ENCODE measurements at regions not wholly inside any gene's neighbourhood (a gene's known extent, or its start where the extent isn't known, plus 50 kb on each side); places are given as distances from the start of the nearest gene placed in this dataset.

DNA sequence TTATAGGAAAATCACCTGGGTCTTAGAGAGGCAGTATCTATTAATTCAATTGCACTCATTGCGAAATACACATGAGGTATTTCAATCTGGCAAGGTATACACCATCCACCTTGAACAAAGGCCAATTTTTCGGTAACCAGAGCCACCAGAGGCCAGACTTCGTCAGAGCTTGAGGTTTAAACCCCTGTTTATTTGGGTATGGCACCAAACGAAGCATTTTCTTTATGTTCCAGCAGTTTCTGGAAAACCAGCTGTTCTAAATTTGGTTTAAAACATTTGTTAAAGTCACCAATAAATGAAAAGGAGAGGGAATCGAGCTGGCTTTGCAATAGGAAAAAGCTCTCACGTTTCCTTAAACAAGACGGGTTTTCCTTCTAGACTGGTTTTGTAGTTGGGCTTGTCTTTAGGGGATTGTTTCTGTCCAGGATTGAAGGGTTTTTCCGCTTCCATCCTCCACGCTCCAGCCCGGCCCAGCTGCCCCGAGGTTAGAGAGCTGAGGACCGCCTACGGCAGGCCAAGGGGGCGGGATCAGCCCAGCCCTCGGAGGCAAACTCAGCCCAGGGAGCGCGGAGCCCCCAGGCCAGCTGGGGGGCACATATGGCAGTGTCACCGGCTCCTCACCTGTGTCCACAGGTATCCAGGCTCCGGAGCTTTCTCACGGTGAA lies 539.4 kb upstream of the MGMT start:
- DNase-seq (ENCODE audit: low read depth in 2 of 2) = no peak

DNA sequence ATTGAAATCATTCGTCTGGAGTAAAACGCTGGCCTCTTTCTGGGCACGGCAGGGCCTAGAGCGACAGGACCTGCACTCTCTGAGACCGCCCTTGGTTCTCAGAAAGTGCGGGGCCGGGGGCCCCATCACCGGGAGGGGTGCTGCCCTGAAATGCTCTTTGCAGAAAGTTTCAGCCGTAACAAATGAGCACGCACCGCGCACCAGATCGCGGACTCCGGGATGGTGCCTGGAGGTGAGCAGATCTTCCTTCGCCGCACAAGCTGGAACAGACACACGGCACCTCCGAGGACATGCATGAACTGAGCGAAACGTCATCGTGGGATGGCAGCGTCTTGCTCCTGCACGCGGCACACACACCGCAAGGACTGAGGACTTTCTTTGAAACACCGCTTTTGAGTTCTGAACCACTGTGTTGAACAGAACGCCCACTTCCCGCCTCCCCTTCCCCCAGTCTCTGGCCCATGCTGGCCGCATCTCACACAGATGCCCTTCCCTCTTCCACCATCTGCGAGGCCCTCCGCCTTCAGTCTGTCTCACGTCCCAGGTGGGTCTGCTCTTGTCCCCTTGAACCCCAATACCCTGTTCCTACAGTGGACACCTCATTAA lies 538.7 kb upstream of the MGMT start:
- no peak for DNase-seq (ENCODE audit: low read depth in 2 of 2)

DNA sequence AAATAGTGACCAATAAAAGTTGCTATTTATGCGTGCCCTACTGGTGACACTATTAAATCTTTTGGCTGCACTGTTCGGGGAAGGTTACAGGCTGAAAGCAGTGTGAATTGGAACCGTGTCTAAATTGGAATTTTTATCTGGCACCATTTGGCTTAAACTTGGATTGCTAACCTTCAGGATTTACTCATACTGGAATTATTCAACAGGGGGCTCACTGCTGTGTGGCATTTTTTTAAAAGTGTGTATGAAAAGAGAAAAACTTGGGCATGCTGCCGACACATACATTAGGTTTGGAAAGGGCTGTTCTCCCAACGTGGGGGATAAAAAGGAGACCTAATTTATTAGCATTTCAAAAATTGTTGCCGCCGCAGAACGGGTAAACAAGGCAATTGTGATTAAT lies 537.9 kb upstream of the MGMT start:
- DNase-seq (ENCODE audit: low read depth in 2 of 2) = no peak

DNA sequence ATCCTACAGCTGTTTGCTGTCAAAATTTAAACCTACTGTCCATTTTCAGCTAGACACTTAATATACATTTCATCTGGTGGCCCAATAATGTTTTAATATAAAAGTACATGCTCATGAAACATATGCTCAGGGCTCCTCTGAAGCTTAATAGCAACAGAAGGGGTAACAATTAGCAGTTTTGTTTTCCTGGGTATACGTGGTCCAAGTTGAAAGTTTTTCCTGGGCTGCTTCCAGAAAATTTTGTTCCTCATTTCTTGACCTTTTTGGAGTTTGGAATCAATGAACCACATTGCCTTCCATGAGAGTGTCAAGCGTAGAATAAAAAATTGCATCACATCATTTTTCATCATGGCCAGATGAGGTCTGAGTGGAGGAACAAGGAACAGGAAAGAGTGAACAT lies 537.3 kb upstream of the MGMT start:
- no peak for DNase-seq (ENCODE audit: low read depth in 2 of 2)

DNA sequence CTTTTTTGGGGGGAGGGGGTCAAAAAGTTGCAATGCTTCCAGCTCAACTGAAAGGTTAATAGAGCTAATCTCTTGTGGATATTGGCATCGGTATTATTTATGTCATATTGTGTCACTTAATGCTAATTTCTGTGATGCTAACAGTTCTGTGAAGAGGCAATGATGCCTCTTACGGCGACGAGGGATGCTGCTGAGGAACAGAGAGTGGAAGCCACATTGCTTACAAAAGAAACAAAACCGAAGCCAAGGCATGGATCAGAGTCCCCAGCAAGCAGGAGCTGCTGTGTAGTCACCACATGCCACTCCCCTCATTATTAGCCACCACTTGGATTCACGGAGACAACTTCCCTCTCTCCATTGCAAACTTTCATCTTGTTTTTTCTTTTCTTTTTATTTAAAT lies 536.5 kb upstream of the MGMT start:
- no peak for DNase-seq (ENCODE audit: low read depth in 2 of 2)

DNA sequence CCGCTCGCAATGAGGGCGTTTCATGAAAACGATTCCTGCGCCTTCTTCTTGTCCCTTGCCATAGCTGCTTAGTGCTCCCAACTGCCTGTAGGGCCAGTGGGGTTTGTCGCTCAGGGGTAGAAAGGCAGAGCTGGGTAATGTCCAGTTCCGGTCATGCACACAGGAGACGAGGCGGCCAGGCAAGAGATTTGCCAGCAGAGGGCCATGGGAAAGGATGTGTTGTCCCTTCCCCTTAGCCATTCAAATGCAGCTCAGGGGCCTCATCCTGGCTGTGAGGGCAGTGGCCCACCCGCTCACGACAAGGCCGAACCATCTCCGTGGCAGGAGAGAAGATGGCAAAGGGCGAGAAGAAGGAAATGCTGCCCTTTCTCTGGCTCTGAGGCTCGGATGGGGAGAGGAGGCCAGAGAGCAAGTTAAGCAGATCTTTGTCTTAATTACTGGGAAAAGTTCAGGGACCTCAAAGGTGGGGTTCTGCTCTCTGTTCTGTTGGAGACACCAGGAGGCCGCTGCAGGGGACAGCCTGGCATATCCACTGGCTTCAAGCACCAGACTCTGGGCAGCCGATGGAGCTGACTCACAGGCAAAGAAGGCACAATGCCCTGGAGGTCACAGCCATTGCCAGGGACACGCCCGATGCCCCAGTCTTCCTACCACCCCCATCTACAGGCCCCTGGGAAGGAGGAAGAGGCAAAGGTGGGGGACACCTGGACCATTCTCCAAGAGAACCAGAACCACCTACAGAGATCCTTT lies 534.8 kb upstream of the MGMT start:
- no peak for DNase-seq (ENCODE audit: low read depth in 2 of 2)

DNA sequence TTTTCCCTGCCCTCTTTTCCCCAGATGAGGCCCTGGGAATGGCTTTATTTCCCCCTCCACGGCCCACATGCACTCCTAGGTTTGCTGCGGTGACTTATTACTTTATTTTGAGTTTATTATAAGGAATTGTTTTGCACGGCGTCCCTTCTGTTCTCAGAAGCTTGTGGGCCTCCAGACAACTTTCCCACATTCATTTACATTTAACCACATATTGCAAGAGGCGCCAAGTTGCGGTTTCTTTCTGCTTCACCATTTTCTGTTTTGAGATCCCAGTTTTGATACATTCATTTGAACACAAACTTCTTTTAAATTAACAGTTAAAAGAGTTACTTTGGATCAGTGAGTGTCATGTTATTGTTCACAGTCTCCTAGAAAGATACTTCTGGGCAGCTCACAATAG lies 532.5 kb upstream of the MGMT start:
- no peak for DNase-seq (ENCODE audit: low read depth in 2 of 2)

DNA sequence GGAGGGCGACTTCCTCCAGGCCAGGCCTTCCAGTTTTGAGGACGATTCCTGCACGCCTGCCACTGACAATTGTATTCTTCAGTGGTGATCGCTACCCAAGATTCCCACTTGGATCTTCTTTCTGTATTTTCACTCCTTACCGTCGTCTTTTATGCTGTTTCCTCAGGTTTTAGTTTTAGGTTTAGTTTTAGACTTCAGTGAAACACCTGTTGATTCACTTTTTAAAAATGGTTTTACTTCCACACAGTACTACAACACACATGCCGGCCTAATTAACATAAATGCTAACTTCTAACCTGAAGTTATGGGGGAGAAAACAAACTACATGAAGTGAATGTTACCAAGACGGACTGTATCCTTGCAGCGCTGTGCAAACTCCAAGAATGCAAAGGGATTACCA lies 530.6 kb upstream of the MGMT start:
- DNase-seq (ENCODE audit: low read depth in 2 of 2) = no peak

DNA sequence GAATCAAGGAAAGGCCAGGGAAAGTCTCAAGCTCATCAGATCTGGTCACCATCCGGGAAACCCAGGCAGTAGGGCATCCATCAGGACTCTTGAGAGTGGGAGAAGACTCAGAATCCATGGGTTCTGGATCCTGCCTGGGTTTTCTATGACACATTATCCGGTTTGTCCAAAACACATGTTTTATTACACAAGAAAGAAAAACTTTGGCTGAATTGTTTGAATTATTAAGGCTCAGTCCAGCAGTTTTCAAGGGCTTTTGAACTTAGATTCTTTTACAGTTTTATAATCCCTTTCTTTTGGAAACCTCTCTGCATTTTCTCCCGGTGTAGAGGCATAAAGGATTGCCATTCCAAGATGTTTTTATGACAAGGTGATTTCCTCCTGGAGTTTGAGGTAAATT lies 528.5 kb upstream of the MGMT start:
- no peak for DNase-seq (ENCODE audit: low read depth in 2 of 2)

DNA sequence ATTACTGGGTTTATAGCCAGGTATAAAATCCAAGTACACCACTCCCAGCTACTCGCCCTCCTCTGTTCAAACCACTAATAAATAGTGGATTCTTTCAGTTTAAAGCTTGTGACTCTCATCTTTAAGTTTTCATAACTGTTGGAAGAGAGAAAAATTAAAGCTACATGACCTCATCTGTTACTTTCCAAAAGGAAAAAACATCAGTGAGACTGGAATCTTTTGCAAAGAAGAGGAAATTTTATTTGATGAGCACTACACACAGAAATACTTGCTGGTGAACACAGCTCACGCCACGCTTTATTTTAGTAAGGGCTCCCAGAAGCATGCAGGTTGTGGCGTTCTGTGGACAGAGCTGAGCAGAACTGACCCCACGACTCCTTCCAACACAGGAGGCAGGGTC lies 527.0 kb upstream of the MGMT start:
- no peak for DNase-seq (ENCODE audit: low read depth in 2 of 2)

DNA sequence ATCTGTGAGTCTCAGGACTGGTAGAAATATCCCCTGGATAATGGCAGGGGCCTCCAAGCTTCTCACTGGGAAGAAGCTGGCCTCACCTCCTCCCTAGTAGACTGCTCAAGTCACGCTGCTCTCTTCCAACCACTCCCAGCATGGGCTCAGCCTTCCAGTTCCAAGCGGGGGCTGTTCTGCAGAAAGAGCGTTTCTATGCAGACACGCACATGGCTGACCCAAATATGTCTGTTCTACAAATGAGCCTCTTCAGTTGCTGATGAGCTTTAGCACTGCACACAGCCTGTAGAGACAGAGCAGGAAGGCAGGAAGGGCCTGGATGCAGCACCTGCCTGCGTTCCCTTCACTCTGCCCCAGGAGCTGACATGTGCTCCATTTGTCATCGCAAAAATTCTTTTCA lies 523.9 kb upstream of the MGMT start:
- DNase-seq (ENCODE audit: low read depth in 2 of 2) = no peak

DNA sequence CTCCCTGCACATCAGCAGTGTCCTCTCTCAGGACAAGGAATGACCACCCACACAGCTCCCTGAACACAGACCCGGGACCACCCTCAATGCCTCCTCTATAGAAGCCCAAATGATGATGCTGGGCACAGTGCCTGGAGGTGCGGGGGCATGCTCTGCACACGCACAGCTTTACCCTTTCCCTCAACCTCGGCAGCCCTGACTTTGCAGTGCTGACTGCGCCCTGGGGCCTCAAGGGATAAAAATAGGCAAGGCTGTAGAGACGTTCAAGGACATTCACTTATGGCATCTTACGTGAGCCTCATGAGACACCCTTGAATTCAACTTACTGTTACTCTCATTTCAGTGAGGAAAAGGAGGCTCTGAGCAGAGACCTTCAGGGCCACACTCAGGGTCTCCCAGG lies 521.6 kb upstream of the MGMT start:
- DNase-seq (ENCODE audit: low read depth in 2 of 2) = no peak

DNA sequence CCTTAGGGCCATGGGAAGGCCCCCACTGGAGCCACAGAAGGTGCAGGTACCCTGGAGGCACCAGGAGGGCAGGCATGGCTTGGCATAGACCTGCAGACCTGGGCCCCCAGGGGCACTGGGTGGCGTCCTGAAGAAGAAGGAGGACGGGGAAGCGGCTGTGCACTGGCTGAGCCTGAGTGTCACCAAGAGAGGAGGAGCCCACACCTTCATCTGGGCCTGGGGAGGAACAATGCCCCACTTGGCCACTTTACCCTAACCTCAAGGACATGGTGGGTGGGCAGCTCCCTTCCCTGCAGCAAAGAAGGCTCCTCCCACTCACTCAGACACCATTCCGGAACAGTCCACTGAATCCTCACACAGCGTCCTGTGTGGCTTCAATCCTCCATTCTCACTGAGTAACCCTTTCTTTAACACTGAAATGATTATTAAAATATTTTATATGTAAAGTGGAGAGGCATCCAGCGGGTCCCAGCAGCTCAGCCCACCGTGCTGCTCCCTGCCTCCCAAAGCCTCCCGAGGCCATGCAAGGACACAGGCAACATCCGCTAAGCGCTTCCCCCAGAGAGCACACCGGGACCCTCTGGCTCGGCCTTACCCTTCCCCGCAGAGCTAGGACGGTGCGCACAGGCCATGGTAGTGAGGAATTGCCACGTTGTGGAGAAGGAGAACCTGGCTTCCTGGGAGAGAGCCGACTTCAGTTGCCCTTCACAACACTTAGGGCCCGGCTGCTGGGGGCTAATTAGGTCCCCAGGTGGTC lies 516.7 kb upstream of the MGMT start:
- no peak for DNase-seq (ENCODE audit: low read depth in 2 of 2)

DNA sequence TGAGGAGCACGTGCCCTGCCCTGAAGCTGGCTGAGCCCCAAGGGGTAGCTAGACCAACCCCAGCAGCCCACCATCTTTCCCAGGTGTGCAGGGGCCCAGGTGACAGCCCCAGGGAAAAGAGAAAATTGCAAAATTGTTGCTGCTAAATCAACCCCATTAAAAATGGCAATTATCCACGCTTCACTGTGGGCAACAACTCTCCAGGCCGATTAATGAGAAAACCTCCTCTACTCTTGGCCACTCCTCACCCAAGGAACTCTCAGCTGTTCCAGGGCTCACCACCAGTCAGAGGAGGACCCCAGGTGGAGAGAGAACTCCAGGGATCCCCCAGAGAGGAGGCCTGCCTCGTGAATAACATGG lies 516.1 kb upstream of the MGMT start:
- no peak for DNase-seq (ENCODE audit: low read depth in 2 of 2)

DNA sequence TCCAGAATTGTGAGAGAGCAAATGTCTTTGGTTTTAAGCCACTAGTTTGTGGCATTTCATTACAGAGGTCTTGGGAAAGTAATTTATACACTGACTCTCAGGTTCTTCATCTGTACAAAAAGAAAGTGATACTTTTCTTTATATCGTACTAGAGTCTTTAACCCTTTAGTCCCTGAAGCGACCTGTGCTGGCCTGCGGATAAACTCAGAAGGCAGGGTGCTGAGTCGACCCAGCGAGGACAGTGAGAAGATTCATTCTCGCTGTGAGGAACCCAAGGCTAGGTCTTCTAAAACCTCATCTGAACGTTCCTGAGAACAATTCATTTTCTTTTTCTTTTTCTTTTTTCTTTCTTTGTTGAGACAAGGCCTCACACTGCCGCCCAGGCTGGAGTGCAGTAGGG lies 514.2 kb upstream of the MGMT start:
- DNase-seq (ENCODE audit: low read depth in 2 of 2) = no peak

DNA sequence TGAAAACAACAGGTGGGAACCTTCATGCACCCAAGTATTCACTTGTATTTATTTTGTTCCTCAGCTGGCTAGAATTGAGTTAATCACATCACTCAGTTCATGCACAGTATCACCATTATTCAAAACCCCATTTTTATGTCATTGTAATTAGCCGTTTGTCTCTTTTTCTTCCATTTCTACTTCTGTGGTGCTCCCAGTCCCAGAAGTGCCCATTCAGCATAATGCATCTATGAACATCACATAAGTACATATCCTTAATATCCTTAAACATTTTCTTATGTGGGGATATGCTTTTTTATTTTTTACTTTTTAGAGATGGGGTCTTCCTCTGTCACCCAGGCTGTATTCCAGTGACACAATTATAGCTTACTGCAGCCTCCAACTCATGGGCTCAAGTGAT lies 510.9 kb upstream of the MGMT start:
- DNase-seq (ENCODE audit: low read depth in 2 of 2) = no peak

DNA sequence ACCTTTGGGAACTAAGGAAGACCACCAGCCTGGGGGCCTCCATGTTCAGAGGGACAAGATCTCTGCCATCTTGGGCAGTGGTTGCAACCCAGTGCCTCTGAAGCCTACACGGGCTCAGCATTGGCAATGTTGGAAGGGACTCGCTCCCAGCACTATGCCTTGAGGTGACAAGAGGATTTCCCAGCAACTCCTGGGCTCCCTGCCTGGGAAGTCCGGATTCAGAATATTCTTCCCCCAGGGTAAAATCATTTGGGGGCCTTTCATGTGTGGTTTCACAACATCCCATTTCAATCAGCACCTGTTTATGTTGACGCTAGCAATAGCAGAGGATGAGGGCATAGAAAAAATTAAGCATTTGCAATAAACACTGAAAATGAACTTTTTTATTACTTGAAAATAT lies 509.8 kb upstream of the MGMT start:
- DNase-seq (ENCODE audit: low read depth in 2 of 2) = no peak

DNA sequence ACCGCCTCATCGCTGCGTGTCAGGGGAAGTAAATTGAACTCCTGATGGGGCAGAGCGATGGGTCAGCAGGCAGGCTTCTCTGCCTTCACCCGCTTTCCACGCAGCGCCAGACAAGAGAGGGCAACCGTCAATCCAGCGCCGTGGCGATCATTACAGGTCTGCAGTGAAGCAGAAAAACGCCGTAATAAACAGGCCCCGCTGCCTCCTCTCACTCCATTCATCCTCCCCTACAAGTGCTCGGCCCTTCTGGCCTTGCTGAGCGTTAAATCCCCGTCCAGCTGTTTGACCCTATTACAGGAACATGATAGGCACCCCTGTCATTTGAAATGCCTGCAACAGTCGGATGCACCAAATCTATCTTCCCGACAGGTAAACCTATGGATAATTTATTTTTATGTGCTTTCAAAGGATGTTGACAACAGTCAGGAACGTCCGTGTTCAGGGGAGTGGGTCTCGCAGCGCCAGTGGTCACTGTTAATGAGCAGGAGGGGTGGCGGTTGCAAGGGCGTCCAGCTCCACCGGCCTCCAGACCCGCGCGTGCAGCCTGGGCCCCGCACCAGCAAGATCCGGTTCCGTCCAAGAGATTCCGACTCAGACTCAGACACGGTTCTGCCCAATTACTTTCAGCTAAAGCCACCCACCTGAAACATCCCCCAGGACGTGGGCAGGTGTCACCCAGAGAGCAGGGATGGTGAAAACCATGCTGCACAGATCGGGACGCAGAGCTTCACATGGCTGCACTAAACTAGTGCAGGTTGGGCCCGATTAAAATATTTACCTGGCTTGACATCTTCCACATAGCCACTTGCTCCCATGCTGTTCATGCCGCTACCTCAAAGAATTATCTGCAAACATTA lies 508.0 kb upstream of the MGMT start:
- no peak for DNase-seq (ENCODE audit: low read depth in 2 of 2)

DNA sequence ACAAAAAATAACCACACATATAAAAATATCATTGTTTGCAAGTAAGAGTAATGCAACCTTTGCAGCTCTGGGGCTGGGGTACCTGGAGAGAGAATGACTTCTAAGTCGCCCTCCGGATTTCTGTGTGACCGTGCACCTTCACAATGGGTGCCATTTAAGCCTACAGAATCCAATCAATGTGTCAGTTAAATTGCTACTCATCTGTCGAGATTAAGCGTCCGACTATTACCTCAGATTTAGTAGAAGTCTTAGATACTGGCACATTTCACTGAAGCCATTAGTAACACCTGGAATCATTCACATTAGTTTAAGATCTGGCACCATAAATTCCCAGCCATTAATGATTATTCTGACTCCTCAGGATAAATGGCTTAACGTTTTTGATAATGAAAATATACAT lies 507.3 kb upstream of the MGMT start:
- DNase-seq (ENCODE audit: low read depth in 2 of 2) = no peak

DNA sequence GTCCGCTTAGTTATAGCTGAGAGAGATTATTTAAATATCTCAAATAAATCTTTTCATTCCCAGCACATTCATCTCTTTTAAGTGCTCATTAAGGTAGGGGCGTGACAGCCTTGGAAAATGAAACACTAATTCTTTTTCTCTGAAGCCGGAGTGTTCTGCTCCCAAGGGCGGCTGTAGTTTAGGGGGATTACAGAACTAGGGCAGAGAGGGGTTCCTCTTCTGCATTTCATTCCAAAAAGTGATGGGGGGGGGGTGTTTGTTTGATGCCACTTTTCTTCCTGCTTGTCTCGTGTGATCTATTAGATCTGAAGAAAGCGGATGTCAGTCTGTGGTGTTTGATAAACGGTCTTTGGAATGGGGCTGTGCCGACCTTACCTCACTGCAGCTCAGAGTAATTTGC lies 506.5 kb upstream of the MGMT start:
- DNase-seq (ENCODE audit: low read depth in 2 of 2) = no peak

DNA sequence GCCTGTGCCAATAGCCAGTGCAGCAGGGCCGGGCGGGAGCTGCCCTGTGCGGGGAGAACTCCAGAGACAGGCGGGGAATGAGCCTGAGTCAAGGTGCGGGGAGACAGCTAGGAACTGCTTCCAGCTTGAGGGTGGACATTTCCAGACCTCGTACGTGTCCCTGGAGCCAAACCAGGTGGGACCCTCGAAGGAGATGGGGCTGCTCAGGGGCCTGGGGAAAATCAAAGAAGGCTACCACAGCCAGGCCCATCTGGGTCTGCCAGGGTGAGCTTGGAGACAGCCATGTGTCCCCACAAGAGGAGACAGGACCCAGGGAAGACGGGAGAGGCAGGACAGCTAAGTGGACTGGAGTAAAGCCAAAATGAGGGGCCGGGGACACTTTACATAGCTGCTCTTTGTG lies 504.9 kb upstream of the MGMT start:
- no peak for DNase-seq (ENCODE audit: low read depth in 2 of 2)

Data from stimulated activated CD4-positive, alpha-beta T cell treated with anti-CD3 and anti-CD28 coated beads, Interleukin-4, amount 100 ng/mL, for 48 hours (primary cell).